ENCODE measurements at regions not wholly inside any gene's neighbourhood (a gene's known extent, or its start where the extent isn't known, plus 50 kb on each side); places are given as distances from the start of the nearest gene placed in this dataset.

GRCh38 chr20:24743641-24744040, 205.4 kb upstream of the CST7 start:
- no peak for TF ChIP-seq CTCF (IDR thresholded peaks at IDR 0.05)
- no peak for TF ChIP-seq POLR2A (IDR thresholded peaks at IDR 0.05)
- TF ChIP-seq EP300 (IDR thresholded peaks at IDR 0.05): no peak

Measured in ovary (tissue), 3 donors.